CD14-positive monocyte (primary cell): ENCODE measurements at regions not wholly inside any gene's neighbourhood (a gene's known extent, or its start where the extent isn't known, plus 50 kb on each side); places are given as distances from the start of the nearest gene placed in this dataset.

Experiments
- DNase-seq, 3 donors: peaks; one replicate each; pipeline ENCODE4 v3.0.0-alpha.2; 2011 to 2022
- H2AFZ ChIP-seq: 2 replicates; pipeline ENCODE4 v1.6.0; 2012; ENCODE audit warnings: mild to moderate bottlenecking, low read depth, low read length, inconsistent platforms; ENCODE audit not compliant: insufficient read depth, poor library complexity, severe bottlenecking
- H3K27ac ChIP-seq, 2 donors: 1 replicate in 1 of 2; 2 replicates in 1 of 2; pipeline ENCODE4 v1.5.1; 2012 to 2013; ENCODE audit warnings: low read length in 2 of 2, control low read depth in 1 of 2, inconsistent platforms in 1 of 2, low read depth in 1 of 2, mild to moderate bottlenecking in 1 of 2
- H3K27me3 ChIP-seq, 2 donors: one replicate each; pipeline versions ENCODE4 v1.6.0 to v1.6.1; 2011 to 2013; ENCODE audit warnings: low read length in 2 of 2; ENCODE audit not compliant: control insufficient read depth in 2 of 2, insufficient read depth in 2 of 2
- H3K36me3 ChIP-seq, 2 donors: replicated peaks in 1 of 2; 1 replicate in 1 of 2; 2 replicates in 1 of 2; pipeline versions ENCODE4 v1.5.1 to v1.6.1; 2012 to 2013; ENCODE audit warnings: low read length in 2 of 2, control low read depth in 1 of 2, inconsistent platforms in 1 of 2, mild to moderate bottlenecking in 1 of 2; ENCODE audit not compliant: insufficient read depth in 2 of 2, control insufficient read depth in 1 of 2
- H3K4me1 ChIP-seq, 2 donors: 1 replicate in 1 of 2; 2 replicates in 1 of 2; pipeline versions ENCODE4 v1.5.1 to v1.6.1; 2012 to 2013; ENCODE audit warnings: low read length in 2 of 2, control low read depth in 1 of 2, inconsistent platforms in 1 of 2, mild to moderate bottlenecking in 1 of 2, moderate library complexity in 1 of 2; ENCODE audit not compliant: insufficient read depth in 2 of 2, control insufficient read depth in 1 of 2
- H3K4me2 ChIP-seq: replicated peaks from 2 replicates; pipeline ENCODE3; 2012; ENCODE audit warnings: low read length, moderate library complexity, mild to moderate bottlenecking; ENCODE audit not compliant: poor library complexity, severe bottlenecking; ENCODE audit errors: extremely low read depth
- H3K4me3 ChIP-seq, 3 experiments: fragments of 200-600 bp in 1 of 3; sonication (generic) in 1 of 3; replicated peaks in 1 of 3; 1 replicate in 2 of 3; 2 replicates in 1 of 3; pipeline ENCODE4 v1.5.1; 2011 to 2013; ENCODE audit warnings: low read length in 3 of 3, mild to moderate bottlenecking in 3 of 3, control low read depth in 2 of 3, low read depth in 2 of 3, inconsistent platforms in 1 of 3, moderate library complexity in 1 of 3
- H3K79me2 ChIP-seq: 2 replicates; pipeline ENCODE4 v1.6.0; 2012; ENCODE audit warnings: mild to moderate bottlenecking, control low read depth, inconsistent platforms, low read length, moderate library complexity; ENCODE audit not compliant: insufficient read depth
- H3K9ac ChIP-seq: 2 replicates; pipeline ENCODE4 v1.6.0; 2017; ENCODE audit warnings: low read length, mild to moderate bottlenecking; ENCODE audit not compliant: insufficient read depth, poor library complexity, severe bottlenecking
- H3K9me3 ChIP-seq, 2 donors: replicated peaks in 1 of 2; 1 replicate in 1 of 2; 2 replicates in 1 of 2; pipeline versions ENCODE4 v1.5.1 to v1.6.1; 2012 to 2013; ENCODE audit warnings: low read length in 2 of 2, control low read depth in 1 of 2; ENCODE audit not compliant: control insufficient read depth in 1 of 2, insufficient read depth in 1 of 2
- H4K20me1 ChIP-seq: 2 replicates; pipeline ENCODE4 v1.6.0; 2012; ENCODE audit warnings: mild to moderate bottlenecking, low read length, control low read depth, moderate library complexity; ENCODE audit not compliant: insufficient read depth
- H3K27ac Mint-ChIP-seq, 7 donors: one replicate each; pipeline ENCODE4 v1.8.0; 2020; ENCODE audit warnings: mild to moderate bottlenecking in 7 of 7, mixed read lengths in 7 of 7, moderate library complexity in 6 of 7, inconsistent platforms in 2 of 7
- H3K27me3 Mint-ChIP-seq, 3 donors: one replicate each; pipeline ENCODE4 v1.8.0; 2021 to 2022; ENCODE audit warnings: low read depth in 3 of 3, mild to moderate bottlenecking in 3 of 3, mixed read lengths in 3 of 3, moderate library complexity in 3 of 3, inconsistent platforms in 1 of 3
- H3K36me3 Mint-ChIP-seq, 2 donors: one replicate each; pipeline ENCODE4 v1.8.0; 2020; ENCODE audit warnings: mixed read lengths in 2 of 2, inconsistent platforms in 1 of 2, mild to moderate bottlenecking in 1 of 2
- H3K4me1 Mint-ChIP-seq: one replicate; pipeline ENCODE4 v1.8.0; 2020; ENCODE audit warnings: mild to moderate bottlenecking, mixed read lengths
- H3K4me3 Mint-ChIP-seq, 2 donors: one replicate each; pipeline ENCODE4 v1.8.0; 2020; ENCODE audit warnings: mild to moderate bottlenecking in 2 of 2, mixed read lengths in 2 of 2, moderate library complexity in 1 of 2
- H3K9me3 Mint-ChIP-seq, 7 donors: one replicate each; pipeline ENCODE4 v1.8.0; 2020 to 2022; ENCODE audit warnings: mixed read lengths in 7 of 7, mild to moderate bottlenecking in 6 of 7, moderate library complexity in 6 of 7, inconsistent platforms in 2 of 7
- CTCF ChIP-seq: fragments of 200-600 bp; IDR thresholded peaks from one replicate; pipeline ENCODE4 v1.8.0; 2022; ENCODE audit warnings: antibody characterized with exemption, mild to moderate bottlenecking
- WGBS: methylation state at CpG from one replicate; pipeline ENCODE4 v1.1.5; 2013; ENCODE audit warnings: missing lambda C conversion rate; ENCODE audit not compliant: insufficient coverage; 5-methylcytosine and 5-hydroxymethylcytosine counted together
- intact Hi-C, 2 donors: fragments of 100-400 bp; cut with micrococcal nuclease; formaldehyde crosslinking; loops; one replicate each; pipeline versions ENCODE4 v1.15.0 to v1.15.1; 2023

GRCh38 chr15:70376031-70376928, 278.6 kb upstream of the TLE3 start:
- Histone ChIP-seq H3K4me1 (peaks cover 10% of the 10 kb centered on the region in 2 donors), H3K4me3 (peak overlapping the region in 1 of 3 experiments; percentile 46), H3K36me3 (no peaks in the 10 kb centered on the region), H3K27ac (no peak overlapping the region), H3K9ac (no peak overlapping the region), H2AFZ (peak overlapping the region; percentile 59), H3K9me3 (no peaks in the 10 kb centered on the region), H3K79me2 (no peaks in the 10 kb centered on the region), H3K27me3 (peaks cover 0 to 8% of the 10 kb centered on the region in 2 donors), H4K20me1 (no peaks in the 10 kb centered on the region), H3K4me2 (peak overlapping the region; percentile 52)
- H3K36me3 Mint-ChIP-seq = no peaks in the 10 kb centered on the region
- H3K4me3 Mint-ChIP-seq = peak overlapping the region; percentile 40 to 71
- intact Hi-C loops = loop anchor here in 1 of 2 donors (10.0 kb wide), 1 partner anchor 901 kb away; no protein-coding TSS in a partner anchor
- 80% methylated on average over 9 of the region's 12 CpGs for WGBS
- no peak for DNase-seq
- H3K27me3 Mint-ChIP-seq = peaks cover 17 to 37% (median 28%) of the 10 kb centered on the region in 3 donors
- TF ChIP-seq CTCF = no peak
- peak overlapping the region in 1 of 7 donors; percentile 22 for H3K27ac Mint-ChIP-seq
- H3K4me1 Mint-ChIP-seq = peaks cover 27% of the 10 kb centered on the region
- H3K9me3 Mint-ChIP-seq = peaks cover 0 to 3% (median 0%) of the 10 kb centered on the region in 7 donors

- Histone ChIP-seq H2AFZ (no peak overlapping the region), H3K4me3 (no peak overlapping the region), H4K20me1 (no peaks in the 10 kb centered on the region), H3K36me3 (no peaks in the 10 kb centered on the region), H3K4me2 (no peak overlapping the region), H3K27me3 (peaks cover 0 to 8% of the 10 kb centered on the region in 2 donors), H3K79me2 (no peaks in the 10 kb centered on the region), H3K9ac (no peak overlapping the region), H3K9me3 (no peaks in the 10 kb centered on the region), H3K27ac (no peak overlapping the region), H3K4me1 (peaks cover 10% of the 10 kb centered on the region in 2 donors)
- Mint-ChIP-seq H3K4me3 (peak overlapping the region in 1 of 2 donors; percentile 48), H3K9me3 (peaks cover 0 to 3% (median 0%) of the 10 kb centered on the region in 7 donors), H3K4me1 (peaks cover 25% of the 10 kb centered on the region), H3K27ac (no peak overlapping the region), H3K27me3 (peaks cover 17 to 40% (median 30%) of the 10 kb centered on the region in 3 donors), H3K36me3 (no peaks in the 10 kb centered on the region)
- no peak for TF ChIP-seq CTCF
- DNase-seq = no peak
- WGBS = 76% methylated on average over 3 of the region's 3 CpGs
- intact Hi-C loops = loop anchor here in 1 of 2 donors (10.0 kb wide), 1 partner anchor 901 kb away; no protein-coding TSS in a partner anchor
Observed at GRCh38 chr15:70375586-70375985, 277.9 kb upstream of the TLE3 start.
